Tibial nerve (tissue), 4 donors: ENCODE measurements at regions not wholly inside any gene's neighbourhood (a gene's known extent, or its start where the extent isn't known, plus 50 kb on each side); places are given as distances from the start of the nearest gene placed in this dataset.

Source experiments
- EP300 ChIP-seq, 2 donors: sonication (generic); formaldehyde crosslinking; IDR thresholded peaks; one replicate each; pipeline ENCODE4 v1.6.1; 2017; ENCODE audit warnings: antibody characterized with exemption in 2 of 2, mild to moderate bottlenecking in 1 of 2
- POLR2A ChIP-seq, 2 donors: fragments of 450-650 bp; IDR thresholded peaks; one replicate each; pipeline ENCODE4 v1.6.1; 2017; ENCODE audit warnings: antibody characterized with exemption in 2 of 2, mild to moderate bottlenecking in 2 of 2, moderate library complexity in 2 of 2
- TF ChIP-seq, protein P1 (sequence below), 5 experiments: fragments of 200-600 bp in 3 of 5; fragments of 450-650 bp in 2 of 5; sonication (generic) in 3 of 5; IDR thresholded peaks; one replicate each; pipeline ENCODE4 v1.5.1; 2016 to 2019; ENCODE audit warnings: antibody characterized with exemption in 5 of 5, mild to moderate bottlenecking in 3 of 5, moderate library complexity in 2 of 5

DNA sequence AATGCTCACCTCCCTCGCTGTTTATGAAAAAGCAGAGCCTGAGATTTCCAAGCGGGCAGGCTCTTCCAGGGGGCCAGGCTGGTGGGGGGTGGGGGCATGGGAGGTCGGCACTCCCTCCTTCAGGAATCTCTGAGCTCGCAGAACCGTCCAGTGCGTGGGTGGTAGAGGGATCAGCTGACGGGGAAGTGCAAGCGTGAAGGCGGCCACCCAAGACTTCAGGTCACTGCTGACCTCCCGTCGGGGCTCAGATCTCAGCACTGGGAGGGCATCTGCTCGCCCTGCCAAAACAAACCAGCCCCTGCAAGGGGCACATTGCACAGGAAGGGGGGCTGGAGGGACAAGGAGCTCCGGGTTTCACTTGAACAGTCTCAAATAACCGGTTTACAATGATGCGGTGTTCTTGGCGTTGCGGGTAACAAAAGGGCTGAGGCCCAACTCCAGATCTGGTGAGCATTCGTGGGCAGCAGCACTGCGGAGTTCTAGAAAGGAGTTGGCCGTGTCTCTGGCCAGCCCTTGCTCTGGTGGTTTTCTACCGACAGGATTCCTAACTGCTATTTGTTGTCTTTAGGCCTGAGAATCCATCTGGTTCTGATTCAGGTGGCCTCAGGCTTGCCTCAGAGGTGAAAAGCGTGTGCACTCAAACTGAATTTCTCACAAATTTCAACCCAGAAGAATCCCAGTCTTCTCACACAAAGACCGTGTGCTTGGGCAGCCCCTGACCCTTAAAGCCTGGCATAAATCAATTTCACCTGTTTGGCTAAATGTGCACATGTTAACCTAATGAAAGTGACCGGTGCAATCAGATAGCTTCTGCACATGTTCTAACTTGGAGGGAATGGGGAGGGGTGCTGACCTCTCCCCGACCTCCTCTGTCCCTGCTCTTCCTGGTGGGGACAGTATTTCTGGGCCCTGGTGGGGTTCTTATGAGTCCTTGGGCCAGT, 191.6 kb downstream of the MYLK4 start:
- TF ChIP-seq POLR2A (IDR thresholded peaks at IDR 0.05) = no peak
- TF ChIP-seq, protein P1, sequence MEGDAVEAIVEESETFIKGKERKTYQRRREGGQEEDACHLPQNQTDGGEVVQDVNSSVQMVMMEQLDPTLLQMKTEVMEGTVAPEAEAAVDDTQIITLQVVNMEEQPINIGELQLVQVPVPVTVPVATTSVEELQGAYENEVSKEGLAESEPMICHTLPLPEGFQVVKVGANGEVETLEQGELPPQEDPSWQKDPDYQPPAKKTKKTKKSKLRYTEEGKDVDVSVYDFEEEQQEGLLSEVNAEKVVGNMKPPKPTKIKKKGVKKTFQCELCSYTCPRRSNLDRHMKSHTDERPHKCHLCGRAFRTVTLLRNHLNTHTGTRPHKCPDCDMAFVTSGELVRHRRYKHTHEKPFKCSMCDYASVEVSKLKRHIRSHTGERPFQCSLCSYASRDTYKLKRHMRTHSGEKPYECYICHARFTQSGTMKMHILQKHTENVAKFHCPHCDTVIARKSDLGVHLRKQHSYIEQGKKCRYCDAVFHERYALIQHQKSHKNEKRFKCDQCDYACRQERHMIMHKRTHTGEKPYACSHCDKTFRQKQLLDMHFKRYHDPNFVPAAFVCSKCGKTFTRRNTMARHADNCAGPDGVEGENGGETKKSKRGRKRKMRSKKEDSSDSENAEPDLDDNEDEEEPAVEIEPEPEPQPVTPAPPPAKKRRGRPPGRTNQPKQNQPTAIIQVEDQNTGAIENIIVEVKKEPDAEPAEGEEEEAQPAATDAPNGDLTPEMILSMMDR (IDR thresholded peaks at IDR 0.05) = no peak
- no peak for TF ChIP-seq EP300 (IDR thresholded peaks at IDR 0.05)
